SK-N-MC (cell line): ENCODE measurements at regions not wholly inside any gene's neighbourhood (a gene's known extent, or its start where the extent isn't known, plus 50 kb on each side); places are given as distances from the start of the nearest gene placed in this dataset.

Source experiments
- EZH2 ChIP-seq: fragments of 200-600 bp; sonication (generic); IDR thresholded peaks from one replicate; pipeline ENCODE4 v1.6.1; 2017; ENCODE audit warnings: antibody characterized with exemption
- FOXP2 ChIP-seq: optimal IDR thresholded peaks from 2 replicates; pipeline ENCODE3; 2011; ENCODE audit warnings: mild to moderate bottlenecking, moderate library complexity; ENCODE audit not compliant: insufficient read depth; ENCODE audit errors: extremely low read length, control extremely low read depth
- POLR2AphosphoS5 ChIP-seq: IDR thresholded peaks from 2 replicates; pipeline ENCODE4 v1.6.1; 2012; ENCODE audit warnings: mild to moderate bottlenecking, low read depth, low read length, borderline replicate concordance

DNA sequence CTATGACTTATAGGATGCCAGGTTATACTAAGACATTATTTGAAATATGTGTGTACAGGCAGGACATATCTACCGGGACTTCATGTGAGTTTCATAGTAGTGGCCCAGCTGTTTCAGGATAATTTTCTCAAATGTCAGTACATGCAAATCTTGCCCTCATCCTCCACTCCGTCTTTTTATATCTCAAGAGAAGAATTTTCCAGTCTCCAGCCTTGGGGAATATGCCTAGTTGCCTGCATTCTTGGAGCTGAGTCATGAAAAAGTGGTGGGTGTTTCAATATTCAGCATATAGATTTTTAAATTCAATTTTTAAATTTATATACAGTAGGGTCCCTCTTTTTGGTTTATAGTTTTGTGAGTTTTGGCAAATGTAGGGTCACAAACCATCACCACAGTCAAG lies 236.7 kb downstream of the OTUD1 start:
- no peak for TF ChIP-seq EZH2
- no peak for TF ChIP-seq POLR2AphosphoS5
- TF ChIP-seq FOXP2, result no peak
